Left ventricle myocardium inferior (tissue), 1 donor: ENCODE measurements at regions not wholly inside any gene's neighbourhood (a gene's known extent, or its start where the extent isn't known, plus 50 kb on each side); places are given as distances from the start of the nearest gene placed in this dataset.

Source experiments
- DNase-seq: peaks from one replicate; pipeline ENCODE4 v3.0.0-alpha.2; 2020
- H3K27ac ChIP-seq: fragments of 200-600 bp; replicated peaks from 2 replicates; pipeline ENCODE4 v1.8.0; 2021
- H3K27me3 ChIP-seq: fragments of 200-600 bp; 2 replicates; pipeline ENCODE4 v1.8.0; 2021; ENCODE audit warnings: low read depth
- H3K36me3 ChIP-seq: fragments of 200-600 bp; 2 replicates; pipeline ENCODE4 v1.8.0; 2021
- H3K4me1 ChIP-seq: fragments of 200-600 bp; 2 replicates; pipeline ENCODE4 v1.8.0; 2021
- H3K4me3 ChIP-seq: fragments of 200-600 bp; 2 replicates; pipeline ENCODE4 v1.8.0; 2021; ENCODE audit warnings: mild to moderate bottlenecking, moderate library complexity
- H3K9me3 ChIP-seq: fragments of 200-600 bp; replicated peaks from 2 replicates; pipeline ENCODE4 v1.8.0; 2021
- CTCF ChIP-seq: fragments of 200-600 bp; IDR thresholded peaks from 2 replicates; pipeline ENCODE4 v1.8.0; 2021; ENCODE audit warnings: antibody characterized with exemption, mild to moderate bottlenecking, borderline replicate concordance
- intact Hi-C: fragments of 100-400 bp; cut with micrococcal nuclease; formaldehyde crosslinking; loops from one replicate; pipeline ENCODE4 v1.11.0; 2022
- donor health status: DM: no; HTN: yes; CAD: no; lungs with severe emphysema.

DNA sequence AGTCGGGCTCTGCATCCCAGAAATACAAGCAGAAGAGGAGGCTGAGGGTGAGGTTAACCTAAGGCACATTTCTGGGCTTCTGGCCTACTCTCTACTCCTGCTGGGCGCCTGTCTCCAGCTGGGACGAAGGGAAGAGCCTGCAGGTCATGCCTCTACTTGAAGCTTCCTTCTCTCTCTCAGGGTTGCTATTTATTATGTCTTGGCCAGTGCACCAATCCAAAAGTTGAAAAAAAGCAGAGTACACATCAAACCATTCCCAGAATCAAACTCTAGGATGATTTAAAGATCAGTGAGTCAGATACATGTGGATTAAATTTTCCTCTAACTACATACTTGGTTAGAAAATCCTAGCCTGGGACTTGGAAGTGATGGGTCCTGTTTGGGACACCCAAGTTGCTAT is 60.2 kb upstream of the CDON start:
- no peak for DNase-seq
- no peak for TF ChIP-seq CTCF
- no peaks in the 10 kb centered on the region for H3K9me3 ChIP-seq
- peaks cover 19% of the 10 kb centered on the region for H3K4me1 ChIP-seq
- H3K4me3 ChIP-seq, result no peak overlapping the region
- no peaks in the 10 kb centered on the region for H3K36me3 ChIP-seq
- no peak overlapping the region for H3K27ac ChIP-seq
- no peaks in the 10 kb centered on the region for H3K27me3 ChIP-seq
- intact Hi-C loops, result no loop called here

DNA sequence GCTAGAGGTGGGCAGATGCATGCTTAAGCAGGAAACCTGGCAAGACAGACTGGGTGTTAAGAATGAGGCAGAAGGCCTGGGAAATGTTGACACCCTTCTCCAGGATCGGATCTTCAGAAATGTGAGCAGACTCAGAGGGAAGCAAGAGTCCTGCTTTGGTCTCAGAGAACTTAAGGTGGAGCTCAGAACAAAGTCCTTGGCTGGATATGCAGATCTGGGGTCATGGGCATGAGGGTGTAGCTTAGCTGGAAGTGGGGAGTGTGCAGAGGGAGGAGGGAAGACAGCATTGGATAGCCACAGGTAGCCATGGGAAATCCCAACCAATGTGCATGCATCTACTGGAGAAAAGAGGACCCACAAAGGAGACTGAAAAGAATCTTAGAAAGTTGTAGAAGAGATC is 58.6 kb upstream of the CDON start:
- no peaks in the 10 kb centered on the region for H3K27me3 ChIP-seq
- intact Hi-C loops, result no loop called here
- H3K9me3 ChIP-seq, result no peaks in the 10 kb centered on the region
- no peak overlapping the region for H3K4me3 ChIP-seq
- DNase-seq, result no peak
- no peaks in the 10 kb centered on the region for H3K36me3 ChIP-seq
- TF ChIP-seq CTCF, result no peak
- no peak overlapping the region for H3K27ac ChIP-seq
- H3K4me1 ChIP-seq, result peaks cover 17% of the 10 kb centered on the region

- Histone ChIP-seq H3K9me3 (no peaks in the 10 kb centered on the region), H3K27me3 (no peaks in the 10 kb centered on the region), H3K4me1 (peaks cover 34% of the 10 kb centered on the region), H3K36me3 (no peaks in the 10 kb centered on the region), H3K27ac (no peak overlapping the region), H3K4me3 (no peak overlapping the region)
- DNase-seq, result no peak
- no peak for TF ChIP-seq CTCF
- intact Hi-C loops, result no loop called here
Observed at GRCh38 chr11:126118806-126119205, 56.1 kb upstream of the CDON start.

- Histone ChIP-seq H3K9me3 (no peaks in the 10 kb centered on the region), H3K4me3 (peak overlapping the region; percentile 27), H3K27ac (peak overlapping the region; percentile 91), H3K4me1 (peaks cover 63% of the 10 kb centered on the region), H3K36me3 (no peaks in the 10 kb centered on the region), H3K27me3 (no peaks in the 10 kb centered on the region)
- peak; percentile 60 for DNase-seq
- peak; percentile 40 for TF ChIP-seq CTCF
- intact Hi-C loops, result no loop called here
Observed at GRCh38 chr11:126115816-126116331, 53.2 kb upstream of the CDON start.

DNA sequence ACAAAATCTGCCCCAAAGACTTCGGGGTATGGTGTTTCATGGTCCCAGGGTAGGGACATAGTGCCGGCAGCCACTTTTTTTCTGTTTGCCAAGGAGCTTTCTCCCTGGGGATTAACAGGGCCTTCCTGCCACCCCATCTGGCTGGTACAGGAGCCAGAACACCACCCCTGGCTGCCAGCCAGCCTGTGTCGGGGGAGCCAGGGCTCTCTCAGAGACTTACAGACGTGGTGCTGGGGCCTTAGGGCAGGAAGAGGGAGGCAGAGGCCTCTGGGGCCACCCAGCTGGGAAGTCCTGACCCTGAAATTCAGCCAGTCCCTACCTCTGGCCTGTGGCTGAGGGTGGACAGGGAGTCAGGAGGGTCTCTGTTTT is 52.4 kb upstream of the CDON start:
- peaks cover 71% of the 10 kb centered on the region for H3K4me1 ChIP-seq
- TF ChIP-seq CTCF, result no peak
- peak overlapping the region; percentile 91 for H3K27ac ChIP-seq
- H3K27me3 ChIP-seq, result no peaks in the 10 kb centered on the region
- no peaks in the 10 kb centered on the region for H3K36me3 ChIP-seq
- peak; percentile 81 for DNase-seq
- intact Hi-C loops, result no loop called here
- H3K9me3 ChIP-seq, result no peaks in the 10 kb centered on the region
- H3K4me3 ChIP-seq, result peak overlapping the region; percentile 27
